Hepatocyte (in vitro differentiated cells): ENCODE measurements at regions not wholly inside any gene's neighbourhood (a gene's known extent, or its start where the extent isn't known, plus 50 kb on each side); places are given as distances from the start of the nearest gene placed in this dataset.

Experiments used
- DNase-seq: peaks from one replicate; pipeline ENCODE4 v3.0.0-alpha.2; 2016; ENCODE audit warnings: low spot score
- H2AFZ ChIP-seq: fragments of 200-600 bp; sonication (generic); 2 replicates; pipeline ENCODE4 v1.6.0; 2016; ENCODE audit warnings: antibody characterized with exemption, mild to moderate bottlenecking
- H3K27ac ChIP-seq: fragments of 200-600 bp; sonication (generic); 2 replicates; pipeline ENCODE4 v1.5.1; 2016; ENCODE audit warnings: mild to moderate bottlenecking
- H3K27me3 ChIP-seq: fragments of 200-600 bp; sonication (generic); 2 replicates; pipeline ENCODE4 v1.6.1; 2016
- H3K36me3 ChIP-seq: fragments of 200-600 bp; sonication (generic); replicated peaks from 2 replicates; pipeline ENCODE4 v1.5.1; 2016; ENCODE audit warnings: low read depth; ENCODE audit not compliant: insufficient read depth
- H3K4me1 ChIP-seq: fragments of 200-600 bp; sonication (generic); 2 replicates; pipeline ENCODE4 v1.5.1; 2016; ENCODE audit warnings: mild to moderate bottlenecking, moderate library complexity; ENCODE audit not compliant: insufficient read depth
- H3K4me2 ChIP-seq: fragments of 200-600 bp; sonication (generic); 2 replicates; pipeline ENCODE4 v1.6.0; 2016
- H3K4me3 ChIP-seq: fragments of 200-600 bp; sonication (generic); 2 replicates; pipeline ENCODE4 v1.5.1; 2016; ENCODE audit warnings: mild to moderate bottlenecking
- H3K79me2 ChIP-seq: fragments of 200-600 bp; sonication (generic); 2 replicates; pipeline ENCODE4 v1.6.0; 2017; ENCODE audit warnings: mild to moderate bottlenecking
- H3K9me2 ChIP-seq: fragments of 200-600 bp; sonication (generic); replicated peaks from 2 replicates; pipeline ENCODE4 v1.6.0; 2017; ENCODE audit warnings: mild to moderate bottlenecking; ENCODE audit not compliant: insufficient read depth
- H3K9me3 ChIP-seq: fragments of 200-600 bp; sonication (generic); 2 replicates; pipeline ENCODE4 v1.5.1; 2016; ENCODE audit warnings: low read depth, mild to moderate bottlenecking
- H4K20me1 ChIP-seq: fragments of 200-600 bp; sonication (generic); 2 replicates; pipeline ENCODE4 v1.6.0; 2016; ENCODE audit warnings: mild to moderate bottlenecking; ENCODE audit not compliant: insufficient read depth, poor library complexity, severe bottlenecking
- EZH2 ChIP-seq: fragments of 200-600 bp; sonication (generic); IDR thresholded peaks from 2 replicates; pipeline ENCODE4 v1.6.1; 2016; ENCODE audit warnings: antibody characterized with exemption, mild to moderate bottlenecking, borderline replicate concordance
- EZH2phosphoT487 ChIP-seq: fragments of 200-600 bp; sonication (generic); IDR thresholded peaks from one replicate; pipeline ENCODE4 v1.6.1; 2018; ENCODE audit warnings: antibody characterized with exemption, mild to moderate bottlenecking, low read depth, moderate library complexity; ENCODE audit not compliant: unreplicated experiment, severe bottlenecking
- WGBS: methylation state at CpG from one replicate; pipeline ENCODE4 v1.1.6; 2016; ENCODE audit warnings: low lambda C conversion rate; ENCODE audit errors: missing lambda C conversion rate; 5-methylcytosine and 5-hydroxymethylcytosine counted together
- TF ChIP-seq, protein P1 (sequence below): fragments of 200-600 bp; sonication (generic); IDR thresholded peaks from 2 replicates; pipeline ENCODE4 v1.5.1; 2016; ENCODE audit warnings: antibody characterized with exemption, mild to moderate bottlenecking; ENCODE audit not compliant: poor library complexity

DNA sequence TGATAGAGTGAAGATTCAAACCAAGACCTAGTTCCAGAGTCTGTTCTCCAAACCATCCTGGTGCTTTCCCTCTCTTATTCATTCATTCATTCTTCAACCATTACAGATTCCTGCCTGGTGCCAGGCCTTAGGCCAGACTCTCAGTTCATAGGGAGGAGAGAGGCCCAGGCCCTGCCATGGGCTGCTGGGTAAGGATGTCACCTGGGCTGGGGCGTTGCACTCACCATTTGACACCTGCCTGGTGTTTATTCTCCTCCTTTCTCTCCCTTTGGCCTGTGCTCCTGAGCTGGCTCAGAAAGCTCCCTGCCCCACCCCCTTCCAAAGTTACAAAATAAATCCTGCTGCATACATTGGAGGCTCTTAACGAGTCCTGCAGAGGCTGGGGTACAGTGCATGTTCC is 549.8 kb downstream of the MATN1 start:
- H3K4me2 ChIP-seq, result no peak overlapping the region
- H3K9me3 ChIP-seq, result no peaks in the 10 kb centered on the region
- TF ChIP-seq EZH2, result no peak
- TF ChIP-seq EZH2phosphoT487, result no peak
- TF ChIP-seq, protein P1, sequence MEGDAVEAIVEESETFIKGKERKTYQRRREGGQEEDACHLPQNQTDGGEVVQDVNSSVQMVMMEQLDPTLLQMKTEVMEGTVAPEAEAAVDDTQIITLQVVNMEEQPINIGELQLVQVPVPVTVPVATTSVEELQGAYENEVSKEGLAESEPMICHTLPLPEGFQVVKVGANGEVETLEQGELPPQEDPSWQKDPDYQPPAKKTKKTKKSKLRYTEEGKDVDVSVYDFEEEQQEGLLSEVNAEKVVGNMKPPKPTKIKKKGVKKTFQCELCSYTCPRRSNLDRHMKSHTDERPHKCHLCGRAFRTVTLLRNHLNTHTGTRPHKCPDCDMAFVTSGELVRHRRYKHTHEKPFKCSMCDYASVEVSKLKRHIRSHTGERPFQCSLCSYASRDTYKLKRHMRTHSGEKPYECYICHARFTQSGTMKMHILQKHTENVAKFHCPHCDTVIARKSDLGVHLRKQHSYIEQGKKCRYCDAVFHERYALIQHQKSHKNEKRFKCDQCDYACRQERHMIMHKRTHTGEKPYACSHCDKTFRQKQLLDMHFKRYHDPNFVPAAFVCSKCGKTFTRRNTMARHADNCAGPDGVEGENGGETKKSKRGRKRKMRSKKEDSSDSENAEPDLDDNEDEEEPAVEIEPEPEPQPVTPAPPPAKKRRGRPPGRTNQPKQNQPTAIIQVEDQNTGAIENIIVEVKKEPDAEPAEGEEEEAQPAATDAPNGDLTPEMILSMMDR, result no peak
- H3K36me3 ChIP-seq, result no peaks in the 10 kb centered on the region
- no peaks in the 10 kb centered on the region for H3K4me1 ChIP-seq
- no peaks in the 10 kb centered on the region for H3K9me2 ChIP-seq
- WGBS, result 51% methylated on average over 2 of the region's 2 CpGs
- DNase-seq, result no peak
- H3K27ac ChIP-seq, result no peak overlapping the region
- peaks cover 3% of the 10 kb centered on the region for H3K27me3 ChIP-seq
- H4K20me1 ChIP-seq, result no peaks in the 10 kb centered on the region
- H3K4me3 ChIP-seq, result no peak overlapping the region
- no peak overlapping the region for H2AFZ ChIP-seq
- H3K79me2 ChIP-seq, result no peaks in the 10 kb centered on the region

DNA sequence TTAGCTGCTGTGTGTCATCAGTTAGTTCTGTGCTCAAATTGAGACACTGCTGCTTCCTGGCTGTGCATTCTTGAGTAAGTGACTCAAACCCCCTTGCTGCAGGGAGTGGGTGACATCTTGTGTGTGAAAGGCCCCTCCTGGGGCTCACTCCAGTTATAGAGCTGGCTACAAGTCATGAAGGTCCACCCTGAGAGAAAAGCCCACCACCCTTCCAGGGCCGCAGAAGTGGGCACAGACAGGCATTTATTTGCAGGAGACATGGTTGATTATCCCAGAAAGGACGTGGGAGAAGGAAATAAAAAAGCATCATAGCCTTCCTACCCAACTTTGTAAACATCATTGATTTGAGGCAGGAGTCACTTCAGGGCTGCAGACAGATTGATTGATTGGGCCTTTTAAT is 550.6 kb downstream of the MATN1 start:
- Histone ChIP-seq H2AFZ (no peak overlapping the region), H4K20me1 (no peaks in the 10 kb centered on the region), H3K4me1 (no peaks in the 10 kb centered on the region), H3K9me3 (no peaks in the 10 kb centered on the region), H3K79me2 (no peaks in the 10 kb centered on the region), H3K9me2 (no peaks in the 10 kb centered on the region), H3K4me3 (no peak overlapping the region), H3K27me3 (peaks cover 3% of the 10 kb centered on the region), H3K27ac (no peak overlapping the region), H3K4me2 (no peak overlapping the region), H3K36me3 (no peaks in the 10 kb centered on the region)
- no peak for TF ChIP-seq EZH2
- TF ChIP-seq, protein P1, result no peak
- TF ChIP-seq EZH2phosphoT487, result no peak
- DNase-seq, result no peak
- WGBS, result 62% methylated on average over 2 of the region's 2 CpGs

DNA sequence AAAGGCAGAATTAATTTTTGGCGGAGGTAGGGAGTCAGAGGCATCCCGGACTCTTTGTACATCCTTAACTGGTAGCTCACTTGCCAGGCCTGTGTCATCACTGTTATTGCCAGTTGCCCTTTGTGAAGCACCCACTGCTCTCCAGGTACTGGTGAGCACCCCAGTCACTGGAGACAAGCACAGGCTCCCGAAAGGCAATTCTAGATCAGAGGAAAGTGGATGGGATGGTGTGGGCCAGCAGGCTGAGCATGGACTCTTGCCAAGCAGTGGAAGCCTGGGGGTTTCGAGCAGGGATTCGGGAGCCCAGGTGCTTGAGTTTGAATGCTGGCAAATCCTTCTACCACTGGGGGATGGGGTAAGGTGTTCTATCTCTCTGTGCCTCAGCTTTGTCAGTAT is 551.1 kb downstream of the MATN1 start:
- no peak for DNase-seq
- Histone ChIP-seq H3K27me3 (peaks cover 3% of the 10 kb centered on the region), H3K36me3 (no peaks in the 10 kb centered on the region), H3K4me3 (no peak overlapping the region), H3K9me3 (no peaks in the 10 kb centered on the region), H3K27ac (no peak overlapping the region), H3K4me2 (no peak overlapping the region), H4K20me1 (no peaks in the 10 kb centered on the region), H2AFZ (no peak overlapping the region), H3K4me1 (no peaks in the 10 kb centered on the region), H3K79me2 (no peaks in the 10 kb centered on the region), H3K9me2 (no peaks in the 10 kb centered on the region)
- 81% methylated on average over 5 of the region's 5 CpGs for WGBS
- TF ChIP-seq EZH2, result no peak
- TF ChIP-seq, protein P1, result no peak
- TF ChIP-seq EZH2phosphoT487, result no peak

DNA sequence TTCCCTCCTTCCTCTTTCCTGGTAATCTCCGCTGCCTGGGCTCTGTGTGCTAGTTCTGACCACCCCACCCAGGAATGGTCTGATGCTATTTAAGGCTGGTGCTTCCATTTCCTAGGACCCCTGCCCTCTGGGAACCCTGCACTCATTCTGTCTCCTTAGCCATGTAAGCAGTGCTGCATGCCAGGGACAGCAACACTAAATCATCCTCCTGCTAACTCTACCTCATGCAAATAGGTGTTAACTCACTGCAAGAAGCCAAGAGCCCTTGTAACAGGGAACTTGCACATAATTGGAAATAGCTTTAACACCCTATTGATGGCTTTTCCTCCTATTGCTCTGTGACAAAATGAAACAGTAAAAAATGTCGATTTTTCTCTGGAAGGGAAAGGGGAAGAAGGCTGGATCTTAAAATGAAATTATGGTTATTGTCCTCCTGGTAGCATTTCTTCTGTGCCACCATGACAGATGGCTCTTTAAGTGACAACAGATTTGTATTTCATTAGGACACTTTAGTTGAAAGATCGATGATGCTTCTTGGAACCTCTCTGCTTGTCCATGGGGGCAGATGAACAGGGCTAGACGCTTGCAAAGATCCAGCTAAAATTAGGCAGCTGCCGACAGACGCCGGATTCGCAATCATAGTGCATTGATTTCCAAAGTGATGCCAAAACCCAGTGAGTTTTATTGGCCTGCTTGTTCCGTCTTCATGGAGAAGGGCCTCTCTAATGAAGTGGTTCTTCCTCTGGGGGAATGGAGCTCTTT is 551.7 kb downstream of the MATN1 start:
- Histone ChIP-seq H3K9me2 (no peaks in the 10 kb centered on the region), H3K36me3 (no peaks in the 10 kb centered on the region), H3K27ac (no peak overlapping the region), H3K27me3 (peaks cover 3% of the 10 kb centered on the region), H3K9me3 (no peaks in the 10 kb centered on the region), H3K79me2 (no peaks in the 10 kb centered on the region), H3K4me2 (no peak overlapping the region), H4K20me1 (no peaks in the 10 kb centered on the region), H2AFZ (no peak overlapping the region), H3K4me1 (no peaks in the 10 kb centered on the region), H3K4me3 (no peak overlapping the region)
- no peak for DNase-seq
- TF ChIP-seq EZH2phosphoT487 (no peak), EZH2 (no peak)
- TF ChIP-seq, protein P1, result no peak
- WGBS, result 80% methylated on average over 9 of the region's 9 CpGs
